Posterior vena cava (tissue), 2 donors: ENCODE measurements at regions not wholly inside any gene's neighbourhood (a gene's known extent, or its start where the extent isn't known, plus 50 kb on each side); places are given as distances from the start of the nearest gene placed in this dataset.
"Not testable (repeated sequence)": the region's sequence is repeated elsewhere in the genome, so short reads cannot be mapped to it uniquely, and the experiment has no call there.

Source experiments
- DNase-seq: peaks from one replicate; pipeline ENCODE4 v3.0.0-alpha.2; 2020; ENCODE audit warnings: low spot score
- intact Hi-C, 2 donors: fragments of 100-400 bp; cut with DNase I; formaldehyde crosslinking; loops; one replicate each; pipeline versions ENCODE4 v1.14.1 to v1.14.2; 2022 to 2023
- donor health status: DM: yes; HTN: yes; CAD: no.
- donor health status: DM: yes; HTN: yes; CAD: no.

DNA sequence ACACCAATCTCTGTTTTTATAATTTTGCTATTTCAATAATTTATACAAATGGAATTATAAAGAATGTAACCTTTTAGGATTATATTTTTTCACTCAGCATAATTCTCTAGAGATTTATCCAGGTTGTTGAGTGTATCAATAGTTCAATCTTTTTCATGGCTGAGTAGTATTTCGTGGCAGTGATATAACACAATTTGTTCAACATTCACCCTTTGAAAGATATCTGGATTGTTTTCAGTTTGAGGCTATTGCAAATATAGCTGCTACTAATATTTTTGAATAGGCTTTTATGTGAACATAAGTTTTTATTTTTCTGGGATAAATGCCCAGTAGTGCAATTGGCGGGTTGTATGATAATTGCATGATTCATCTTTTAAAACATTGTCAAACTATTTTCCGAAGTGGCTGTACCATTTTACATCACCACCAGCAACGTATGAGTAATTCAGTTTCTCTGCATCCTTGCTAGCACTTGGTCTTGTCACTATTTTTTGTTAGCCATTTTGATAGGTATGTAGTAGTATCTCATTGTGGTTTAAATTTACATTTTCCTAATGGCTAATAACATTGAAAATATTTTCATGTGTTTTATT, 55.6 kb upstream of the ABCD3 start:
- intact Hi-C loops, result no loop called here
- DNase-seq, result no peak

DNA sequence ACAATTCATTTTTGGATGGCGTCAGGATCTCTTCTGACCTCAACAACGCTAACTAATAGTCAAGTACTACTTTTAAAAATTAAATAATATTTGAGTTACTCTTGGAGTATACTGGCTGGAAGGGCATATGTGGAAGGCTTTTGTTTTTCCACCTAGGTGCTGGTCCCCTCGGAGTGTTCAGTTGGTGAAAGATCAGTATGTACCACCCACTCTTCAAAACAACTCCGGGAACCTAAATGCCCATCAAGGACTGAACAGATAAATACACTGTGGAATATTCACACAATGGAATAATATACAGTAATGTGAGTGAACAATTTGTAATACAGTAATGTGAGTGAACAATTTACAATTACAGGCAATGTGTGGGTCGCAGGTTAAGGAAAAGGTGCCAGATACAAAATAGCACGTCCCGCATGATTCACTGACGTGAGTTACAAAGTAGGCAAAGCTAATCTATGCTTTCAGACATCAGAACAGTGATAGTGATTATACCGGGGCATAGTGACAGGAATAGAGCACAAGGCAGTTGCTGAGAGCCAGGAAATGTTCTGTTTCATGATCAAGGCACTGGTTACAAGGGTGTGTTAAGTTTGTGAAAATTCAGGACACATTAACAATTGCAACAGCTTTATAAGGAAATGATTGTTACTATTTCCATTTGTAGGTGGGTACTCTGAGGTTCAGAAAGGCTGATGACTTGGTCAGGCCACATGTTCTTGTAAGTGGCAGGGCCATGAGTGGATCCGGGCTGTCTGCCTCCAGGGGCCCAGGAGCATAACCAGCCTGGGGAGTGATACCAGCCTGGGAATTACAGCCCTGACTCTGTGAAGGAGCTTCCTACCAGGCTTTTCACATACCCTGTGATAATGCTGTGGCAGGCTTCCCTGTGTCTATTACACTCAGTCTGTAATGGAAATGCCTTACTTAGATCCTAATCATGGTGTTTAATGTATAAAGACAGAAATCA, 59.3 kb upstream of the ABCD3 start:
- intact Hi-C loops, result no loop called here
- no peak for DNase-seq

DNA sequence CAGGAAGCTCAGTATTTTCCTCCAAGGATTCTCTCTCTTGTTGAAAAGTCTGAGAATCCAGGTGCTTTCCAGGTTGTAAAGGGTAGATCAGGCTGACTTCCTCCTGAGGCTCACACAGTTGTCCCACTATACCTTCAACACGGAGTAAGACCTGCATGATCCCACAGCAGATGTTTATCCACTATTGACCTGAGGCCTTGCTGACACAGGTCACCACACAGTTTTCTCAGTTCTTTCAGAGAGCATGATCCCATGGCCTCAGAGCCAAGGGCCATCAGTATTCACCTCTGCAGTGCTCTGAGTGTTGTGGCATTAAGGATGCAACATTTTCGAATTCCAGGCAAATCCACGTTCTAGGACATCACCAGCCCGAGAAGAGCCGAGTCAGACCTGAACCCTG, 60.5 kb upstream of the ABCD3 start:
- DNase-seq, result no peak
- intact Hi-C loops, result no loop called here

DNA sequence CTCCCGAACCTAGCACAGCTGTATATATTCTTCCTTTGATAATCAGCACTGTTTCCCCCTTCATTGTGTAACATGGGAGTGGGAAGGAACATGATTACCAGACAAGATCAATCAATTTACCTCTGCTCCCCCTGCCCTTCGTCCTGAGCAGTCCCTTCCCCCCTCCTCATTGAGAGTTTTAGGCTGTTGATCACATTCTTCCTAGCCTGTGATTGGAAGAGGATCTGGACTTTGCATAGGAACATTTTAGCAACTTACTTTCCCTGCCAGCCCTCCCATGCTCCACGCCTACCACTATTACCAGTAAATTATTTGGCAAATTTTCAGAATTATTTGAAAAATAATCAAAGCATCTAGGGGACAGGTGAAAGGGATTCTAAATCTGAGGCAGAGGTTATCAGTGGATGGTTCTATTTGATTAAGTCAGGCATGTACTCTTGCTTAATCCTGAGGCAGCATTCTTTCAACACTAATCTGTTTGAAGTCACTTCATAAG, 62.7 kb upstream of the ABCD3 start:
- DNase-seq, result no peak
- intact Hi-C loops, result no loop called here

DNA sequence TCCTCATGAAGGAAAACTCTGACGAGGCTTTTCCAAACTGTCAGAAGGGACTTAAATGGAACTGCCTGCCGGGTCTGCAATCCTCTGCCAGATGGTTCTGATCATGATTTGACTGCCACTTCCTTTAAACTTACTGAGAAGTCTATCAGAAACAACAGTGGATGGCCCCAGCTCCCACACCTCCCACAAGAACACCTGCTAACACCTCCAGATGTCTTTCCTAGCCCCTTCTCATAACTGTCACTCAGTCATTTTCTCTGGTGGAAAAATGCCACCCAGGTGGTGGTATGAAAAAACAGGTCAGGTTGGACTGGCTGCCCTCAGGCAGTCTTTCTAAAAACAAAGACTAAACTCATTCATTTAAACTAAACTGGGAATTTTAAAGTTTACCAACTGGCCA, 66.7 kb upstream of the ABCD3 start:
- intact Hi-C loops, result no loop called here
- no peak for DNase-seq

DNA sequence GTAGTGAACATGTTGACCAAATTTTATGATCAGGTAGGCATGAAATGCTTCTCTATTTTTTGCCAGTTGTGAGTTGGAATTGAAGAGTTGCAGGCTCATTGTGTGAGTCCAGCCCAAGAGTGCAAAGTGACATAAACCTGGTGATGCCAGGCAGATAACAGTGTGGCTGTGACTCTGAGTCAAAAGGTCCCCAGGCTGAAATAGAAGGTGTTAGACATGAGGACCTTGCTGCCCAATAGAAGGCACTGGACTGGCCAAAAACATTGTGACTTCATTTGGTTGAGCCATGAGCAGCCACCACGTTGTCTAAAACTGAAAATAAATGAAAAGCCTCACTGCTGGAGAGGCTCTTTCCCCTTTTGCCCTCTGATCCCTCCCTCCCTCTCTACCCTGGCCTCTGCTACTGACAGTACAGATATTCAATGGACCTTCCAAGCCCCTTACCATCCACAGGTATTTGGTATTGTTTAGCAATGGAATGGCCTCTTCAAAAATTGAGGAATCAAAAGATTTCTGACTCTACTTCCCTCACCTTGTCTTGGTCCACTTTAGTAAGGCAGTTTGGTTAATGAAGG, 67.8 kb upstream of the ABCD3 start:
- DNase-seq, result no peak
- intact Hi-C loops, result no loop called here

DNA sequence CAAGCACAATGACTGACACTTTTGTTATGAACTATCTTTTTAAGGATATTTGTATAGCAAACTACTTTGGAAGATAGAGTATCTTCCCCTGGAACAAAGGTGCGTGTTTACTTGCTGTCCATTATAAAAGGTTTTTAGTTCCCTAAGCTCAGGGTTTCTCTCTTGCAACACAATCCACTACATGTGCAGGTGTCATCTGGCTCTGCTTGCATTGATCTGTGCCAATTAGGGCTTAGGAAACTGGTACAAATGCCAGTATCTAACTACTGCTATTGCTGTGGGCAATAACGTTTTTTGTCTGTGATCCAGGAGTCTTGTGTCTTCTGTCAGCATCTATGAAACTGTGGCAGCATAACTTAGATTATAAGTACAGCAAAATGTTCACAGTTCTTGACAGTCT, 68.3 kb upstream of the ABCD3 start:
- no peak for DNase-seq
- intact Hi-C loops, result no loop called here

DNA sequence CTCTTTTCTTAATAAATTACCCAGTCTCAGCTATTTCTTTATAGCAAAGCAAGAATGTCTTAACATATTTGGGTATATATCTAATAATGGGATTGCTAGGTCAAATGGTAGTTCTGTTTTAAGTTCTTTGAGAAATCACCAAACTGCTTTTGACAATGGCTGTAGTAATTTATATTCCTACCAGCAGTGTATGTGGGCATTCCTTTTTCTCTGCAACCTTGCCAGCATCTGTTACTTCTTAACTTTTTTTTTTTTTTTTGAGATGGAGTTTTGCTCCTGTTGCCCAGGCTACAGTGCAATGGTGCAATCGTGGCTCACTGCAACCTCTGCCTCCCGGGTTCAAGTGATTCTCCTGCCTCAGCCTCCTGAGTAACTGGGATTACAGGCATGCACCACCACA, 69.8 kb upstream of the ABCD3 start:
- DNase-seq, intact Hi-C loops: not testable (repeated sequence)

DNA sequence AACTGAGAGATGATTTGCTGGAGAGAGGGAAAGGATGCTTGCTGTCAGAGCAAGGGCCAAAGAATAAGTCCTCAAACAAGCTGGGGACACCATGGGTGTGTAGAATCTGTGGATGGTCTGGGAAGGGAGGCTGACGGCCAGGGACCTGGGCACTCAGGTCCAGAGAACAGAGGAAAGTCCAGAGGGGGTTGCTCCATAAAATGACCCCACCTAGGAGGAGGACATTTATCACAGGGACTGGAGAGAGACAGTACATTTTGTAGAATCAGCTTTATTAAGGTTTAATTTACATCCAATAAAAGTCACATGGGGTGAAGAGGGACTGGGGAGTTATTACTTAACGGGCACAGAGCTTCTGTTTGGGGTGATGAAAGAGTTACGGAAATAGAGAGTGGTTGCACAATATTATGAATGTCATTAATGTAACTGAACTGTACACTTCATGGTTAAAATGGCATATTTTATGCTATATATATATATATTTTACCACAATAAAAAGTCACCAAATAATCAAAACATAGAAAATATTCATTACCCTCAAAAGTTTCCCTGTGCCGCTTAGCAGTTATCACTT, 73.0 kb upstream of the ABCD3 start:
- intact Hi-C loops, result no loop called here
- no peak for DNase-seq

DNA sequence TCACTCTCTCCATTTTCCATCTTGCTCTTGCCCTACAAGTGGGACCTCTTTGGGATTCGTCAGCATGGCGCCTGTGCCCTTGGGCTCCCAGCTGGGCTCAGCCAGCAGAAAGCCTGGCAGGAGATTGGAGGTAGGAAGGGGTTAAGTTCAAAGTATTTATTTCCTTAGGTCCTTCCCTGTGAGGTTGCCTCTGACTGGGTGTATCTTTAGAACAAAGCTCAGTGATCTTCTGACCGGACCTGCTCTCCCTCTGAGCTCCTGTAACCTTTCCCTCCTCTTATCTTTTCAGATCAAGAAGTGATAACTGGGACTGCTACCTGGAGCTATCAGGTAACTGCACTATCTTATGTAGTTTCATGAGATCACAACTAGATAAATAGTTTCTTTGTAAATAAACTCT, 75.8 kb upstream of the ABCD3 start:
- intact Hi-C loops, result no loop called here
- no peak for DNase-seq

DNA sequence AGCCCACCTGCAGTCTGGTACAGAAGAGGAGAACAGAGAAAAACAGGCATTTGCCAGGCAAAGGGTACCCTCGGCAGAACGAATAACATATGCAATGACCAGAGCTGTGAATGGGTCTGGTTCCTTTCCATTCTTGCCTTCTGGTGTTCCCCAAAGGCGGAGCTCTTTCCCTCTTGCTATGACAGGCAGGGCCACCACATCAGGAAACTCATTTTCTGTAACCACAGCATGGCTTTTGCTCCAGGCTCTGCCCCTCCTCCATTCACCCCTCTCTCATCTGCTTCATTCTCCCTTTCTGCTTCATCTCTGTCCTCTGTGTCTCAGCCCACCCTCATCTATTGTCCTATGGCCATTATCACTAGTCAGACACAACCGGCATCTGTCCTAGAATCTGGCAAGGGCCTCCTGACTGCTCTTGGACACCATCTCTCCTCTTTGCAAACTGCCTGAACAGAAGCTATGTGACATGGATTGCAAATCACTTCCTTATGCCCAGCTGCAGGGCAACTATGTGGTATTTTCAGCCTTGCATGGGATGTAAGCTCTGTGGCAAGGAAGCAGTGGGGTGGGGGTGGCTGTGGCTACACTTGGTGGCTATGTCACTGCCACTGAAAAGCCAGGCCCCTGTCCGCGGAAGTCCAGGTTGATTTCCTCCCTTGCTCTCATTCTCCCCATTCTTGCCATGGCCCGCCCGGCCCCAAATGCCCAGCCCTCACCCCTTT, 78.8 kb upstream of the ABCD3 start:
- intact Hi-C loops, result loop anchor here (5.0 to 10.0 kb wide), 3 partner anchors 95 to 292 kb away; no protein-coding TSS in a partner anchor
- DNase-seq, result no peak

DNA sequence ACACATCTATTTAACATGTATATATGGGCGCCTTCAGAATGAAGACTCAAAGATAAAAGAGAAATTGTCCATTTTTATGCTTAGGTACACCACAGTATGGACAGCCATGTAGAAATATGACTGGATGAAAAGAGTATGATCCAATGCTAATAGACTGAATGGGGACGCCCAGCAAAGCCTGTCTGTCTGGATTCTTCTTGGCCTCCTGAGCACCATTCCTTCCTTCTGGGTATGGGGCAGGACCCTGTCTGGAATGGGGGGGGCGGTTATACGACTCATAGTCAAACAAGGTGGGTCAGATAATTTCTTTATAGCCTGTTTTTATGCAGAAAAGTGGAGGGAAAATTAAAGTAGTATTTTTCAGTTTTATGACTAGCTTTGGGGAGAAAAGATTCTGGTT, 81.2 kb upstream of the ABCD3 start:
- intact Hi-C loops, result loop anchor here (2.0 to 10.0 kb wide), 4 partner anchors 92 to 312 kb away; no protein-coding TSS in a partner anchor
- no peak for DNase-seq

DNA sequence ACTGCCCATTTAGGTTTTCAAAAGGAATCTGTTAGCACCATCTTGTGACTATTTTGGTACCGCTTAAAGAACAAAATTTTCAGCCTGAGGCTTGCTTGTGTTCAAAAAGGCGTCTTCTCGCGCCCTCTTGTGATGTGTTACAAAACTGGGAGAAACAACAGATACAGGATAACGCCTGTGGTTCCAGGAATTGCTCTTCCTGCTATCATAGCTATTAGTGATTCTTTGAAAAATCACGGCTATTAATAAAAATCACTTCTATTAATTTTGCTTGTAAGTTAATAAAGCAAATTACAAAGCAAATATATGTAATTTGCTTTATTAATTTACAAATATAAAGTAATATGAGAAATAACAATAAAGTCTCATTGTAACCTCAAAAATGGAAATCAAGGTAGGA, 82.2 kb upstream of the ABCD3 start:
- intact Hi-C loops, result loop anchor here (2.0 to 10.0 kb wide), 4 partner anchors 91 to 311 kb away; no protein-coding TSS in a partner anchor
- no peak for DNase-seq

DNA sequence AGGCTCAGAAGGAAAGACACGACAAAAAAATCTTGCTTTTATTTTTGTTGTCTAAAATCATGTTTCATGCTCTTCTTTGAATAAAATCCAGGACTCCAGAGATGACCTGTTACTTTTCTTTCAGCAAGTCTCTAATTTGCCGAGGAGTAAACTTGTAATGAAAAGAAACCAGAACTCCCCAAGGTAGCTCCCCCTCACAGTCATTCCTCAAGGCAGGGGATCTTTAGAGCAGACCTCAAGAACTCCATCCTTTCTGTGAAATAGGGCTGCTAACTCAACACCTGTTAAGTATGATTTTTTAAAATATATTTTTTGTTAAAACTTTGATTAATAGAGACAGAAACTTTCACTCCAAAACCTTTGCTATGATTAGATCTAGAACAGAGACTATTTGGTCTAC, 82.7 kb upstream of the ABCD3 start:
- DNase-seq, result no peak
- intact Hi-C loops, result loop anchor here (5.0 to 10.0 kb wide), 3 partner anchors 91 to 288 kb away; no protein-coding TSS in a partner anchor

DNA sequence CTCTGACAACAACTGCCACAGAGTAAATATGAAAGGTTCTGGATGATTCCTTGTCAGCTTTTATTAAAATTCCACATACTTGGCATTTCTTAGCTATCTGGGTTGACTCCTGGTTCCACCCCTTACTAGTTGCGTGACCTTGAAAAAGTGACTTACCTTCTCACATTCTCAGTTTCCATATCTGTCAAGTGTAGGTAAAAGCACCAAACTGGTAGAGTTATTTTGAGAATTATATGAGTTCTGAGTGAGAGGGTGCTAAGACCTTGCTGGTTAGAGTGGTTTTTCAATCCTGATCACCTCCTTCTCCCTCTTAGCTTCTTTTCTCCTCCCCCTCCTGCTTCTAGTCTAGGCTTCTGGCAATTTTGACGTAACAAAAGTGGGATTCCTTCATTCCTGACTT, 83.4 kb upstream of the ABCD3 start:
- intact Hi-C loops, result loop anchor here (5.0 to 10.0 kb wide), 4 partner anchors 87 to 287 kb away; no protein-coding TSS in a partner anchor
- no peak for DNase-seq

DNA sequence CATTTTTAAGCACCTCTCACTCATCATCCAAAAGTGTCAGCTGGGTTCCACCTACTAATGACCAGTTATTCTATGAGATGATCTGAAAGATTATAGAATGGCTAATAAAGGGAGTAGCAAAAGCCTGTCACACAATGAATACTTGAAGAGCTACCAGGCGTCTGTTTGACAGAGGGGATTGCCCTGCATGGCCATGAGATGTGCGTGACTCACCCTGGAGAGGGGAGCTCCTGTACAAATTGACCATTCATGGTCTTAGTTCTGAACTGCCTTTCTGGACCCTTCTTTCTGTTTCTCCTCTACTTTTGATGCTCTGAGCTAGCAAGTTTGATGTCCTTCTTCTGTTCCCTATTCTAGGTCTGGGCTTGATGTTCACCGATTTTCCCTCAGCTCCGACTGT, 85.2 kb upstream of the ABCD3 start:
- intact Hi-C loops, result loop anchor here (5.0 to 10.0 kb wide), 2 partner anchors 86 to 88 kb away; no protein-coding TSS in a partner anchor
- DNase-seq, result no peak

DNA sequence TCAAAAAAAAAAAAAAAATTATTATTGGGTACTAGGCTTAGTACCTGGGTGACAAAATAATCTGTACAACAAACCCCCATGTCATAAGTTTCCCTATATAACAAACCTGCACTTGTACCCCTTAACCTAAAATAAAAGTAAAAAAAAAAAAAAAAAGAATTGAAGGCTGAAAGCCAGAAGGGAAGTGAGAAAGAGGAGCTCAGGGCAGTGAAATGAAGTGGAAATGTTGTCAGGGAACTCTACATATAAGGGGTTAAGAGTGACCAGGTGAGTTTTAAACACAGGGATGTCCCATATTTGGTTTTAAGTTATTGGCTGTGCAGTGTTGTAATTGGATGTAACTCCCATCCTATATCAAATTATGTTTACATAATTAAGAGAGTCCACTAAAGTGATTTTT, 85.7 kb upstream of the ABCD3 start:
- no peak for DNase-seq
- intact Hi-C loops, result loop anchor here (5.0 to 10.0 kb wide), 2 partner anchors 85 to 88 kb away; no protein-coding TSS in a partner anchor

DNA sequence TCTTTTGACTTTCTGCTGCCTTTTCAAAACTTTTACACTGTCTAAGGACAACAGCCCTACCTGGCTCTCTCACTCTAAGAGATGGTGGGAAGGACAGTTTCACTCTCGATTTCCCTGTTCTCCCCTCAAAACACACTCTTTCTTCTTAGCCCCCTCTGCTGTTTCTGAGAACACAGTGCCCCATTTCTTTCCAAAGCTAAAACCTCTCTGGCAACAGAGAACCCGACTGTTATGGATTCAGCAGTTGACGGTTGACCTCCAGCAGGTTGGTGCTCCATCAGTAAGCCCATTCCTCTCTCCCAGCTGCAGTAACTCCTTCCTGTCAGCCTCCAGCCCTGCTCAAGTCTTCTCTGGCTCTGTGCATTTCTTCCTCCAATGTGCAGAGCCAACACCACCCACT, 88.2 kb upstream of the ABCD3 start:
- intact Hi-C loops, result loop anchor here (5.0 to 10.0 kb wide), 3 partner anchors 83 to 93 kb away; partner anchors contain the start of gene ARHGAP29 (in 1 of the 2)
- no peak for DNase-seq

DNA sequence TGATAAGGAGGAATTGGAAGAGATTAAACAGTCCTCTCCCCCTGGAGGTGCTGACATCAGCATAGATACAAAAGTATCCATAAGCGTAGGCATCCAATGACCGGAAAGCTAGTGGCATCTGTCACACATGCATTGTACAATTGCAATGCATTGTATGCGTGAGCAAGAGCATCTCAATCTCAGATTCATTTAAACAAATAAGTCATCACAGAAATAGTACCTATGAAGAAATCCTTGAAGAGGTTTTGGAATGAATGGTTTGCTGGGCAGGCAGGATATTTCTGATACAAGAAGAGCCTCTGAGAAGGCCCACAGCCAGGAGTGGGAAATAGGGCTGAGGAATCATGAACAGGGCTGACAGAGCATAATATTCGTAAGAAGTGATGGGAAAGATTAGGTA, 88.9 kb upstream of the ABCD3 start:
- intact Hi-C loops, result loop anchor here in 1 of 2 donors (5.0 kb wide), 1 partner anchor 92 kb away; the partner anchor contains the start of gene ARHGAP29
- no peak for DNase-seq
